ENCODE measurements at regions not wholly inside any gene's neighbourhood (a gene's known extent, or its start where the extent isn't known, plus 50 kb on each side); places are given as distances from the start of the nearest gene placed in this dataset.
"Not testable (repeated sequence)": the region's sequence is repeated elsewhere in the genome, so short reads cannot be mapped to it uniquely, and the experiment has no call there.

DNA sequence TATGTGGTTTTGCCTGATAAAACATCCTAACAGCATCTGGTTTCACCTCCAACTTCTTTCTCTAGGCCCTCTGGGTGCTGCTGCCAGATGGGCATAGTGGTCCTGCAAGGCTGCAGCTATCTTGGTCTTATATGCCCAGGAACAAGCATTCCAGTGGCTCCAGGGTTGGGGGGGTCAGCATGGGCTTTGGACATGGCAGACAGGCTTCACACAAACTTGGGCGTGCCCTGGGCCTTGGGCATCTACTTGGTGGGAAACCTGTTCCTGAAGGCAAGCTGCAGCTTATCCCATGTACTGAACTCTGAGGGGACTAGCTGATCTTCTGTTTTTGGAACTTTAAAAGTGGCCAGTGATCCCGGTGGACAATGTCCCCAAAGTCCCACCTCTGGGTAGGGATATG is 54.9 kb upstream of the ZNF678 start:
- DNase-seq (ENCODE audit: low spot score) = no peak

DNA sequence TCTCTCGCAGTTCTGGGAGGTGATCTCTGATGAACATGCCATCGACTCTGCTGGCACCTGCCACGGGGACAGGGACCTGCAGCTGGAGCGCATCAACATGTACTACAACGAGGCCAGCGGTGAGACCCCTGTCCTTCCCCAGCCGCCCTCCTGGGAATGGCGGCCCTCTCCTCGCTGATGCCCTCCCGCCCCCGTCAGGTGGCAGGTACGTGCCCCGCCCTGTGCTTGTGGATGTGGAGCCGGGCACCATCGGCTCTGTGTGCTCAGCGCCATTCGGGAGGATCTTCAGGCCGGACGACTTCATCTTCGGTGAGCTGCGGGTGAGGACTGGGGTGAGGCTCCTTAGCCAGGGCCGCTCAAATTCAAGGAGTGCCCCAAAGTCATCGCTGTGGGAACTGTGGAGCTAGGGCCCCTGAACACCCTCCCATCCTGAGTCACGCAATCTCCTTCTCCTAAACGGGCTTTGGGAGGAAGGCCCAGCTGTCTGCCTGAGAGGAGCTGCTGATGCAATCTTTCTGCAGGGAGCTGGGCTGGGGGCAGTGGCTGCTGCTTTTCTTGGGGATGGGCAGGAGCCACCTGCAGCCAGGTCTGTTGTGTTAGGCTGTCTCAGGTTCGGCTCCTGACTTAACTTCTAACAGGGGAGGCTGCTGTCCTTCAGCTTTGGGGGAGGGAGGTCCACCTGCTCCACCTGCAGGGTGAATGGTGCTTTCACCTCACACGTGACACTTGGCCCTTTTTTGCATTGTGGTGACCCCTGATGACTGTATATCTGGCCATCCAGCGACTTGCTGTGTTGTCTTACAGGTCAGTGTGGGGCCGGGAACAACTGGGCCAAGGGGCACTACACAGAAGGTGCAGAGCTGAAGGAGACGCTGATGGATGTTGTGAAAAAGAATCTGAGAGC is 56.6 kb upstream of the ZNF678 start:
- not testable (repeated sequence) for DNase-seq (ENCODE audit: low spot score)

DNA sequence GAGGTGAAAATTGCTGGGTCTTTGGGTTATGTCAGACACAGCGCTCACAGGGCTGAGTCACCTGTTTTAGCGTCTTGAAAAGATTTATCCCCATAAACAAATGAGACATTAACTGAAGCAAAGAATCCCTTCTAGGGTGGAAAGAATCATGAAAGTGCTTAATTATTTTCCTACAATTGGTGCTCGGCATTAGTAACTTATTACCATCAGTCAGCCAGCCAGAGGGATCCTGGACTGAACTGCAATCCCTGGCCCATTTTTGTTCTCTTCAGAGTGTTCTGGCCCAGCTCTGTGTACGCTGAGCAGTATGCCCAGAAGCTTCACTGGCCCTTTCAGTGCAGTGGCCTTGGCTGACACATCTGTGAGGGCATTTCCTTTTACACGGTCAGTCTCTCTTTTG is 67.3 kb upstream of the ZNF678 start:
- not testable (repeated sequence) for DNase-seq (ENCODE audit: low spot score)

DNA sequence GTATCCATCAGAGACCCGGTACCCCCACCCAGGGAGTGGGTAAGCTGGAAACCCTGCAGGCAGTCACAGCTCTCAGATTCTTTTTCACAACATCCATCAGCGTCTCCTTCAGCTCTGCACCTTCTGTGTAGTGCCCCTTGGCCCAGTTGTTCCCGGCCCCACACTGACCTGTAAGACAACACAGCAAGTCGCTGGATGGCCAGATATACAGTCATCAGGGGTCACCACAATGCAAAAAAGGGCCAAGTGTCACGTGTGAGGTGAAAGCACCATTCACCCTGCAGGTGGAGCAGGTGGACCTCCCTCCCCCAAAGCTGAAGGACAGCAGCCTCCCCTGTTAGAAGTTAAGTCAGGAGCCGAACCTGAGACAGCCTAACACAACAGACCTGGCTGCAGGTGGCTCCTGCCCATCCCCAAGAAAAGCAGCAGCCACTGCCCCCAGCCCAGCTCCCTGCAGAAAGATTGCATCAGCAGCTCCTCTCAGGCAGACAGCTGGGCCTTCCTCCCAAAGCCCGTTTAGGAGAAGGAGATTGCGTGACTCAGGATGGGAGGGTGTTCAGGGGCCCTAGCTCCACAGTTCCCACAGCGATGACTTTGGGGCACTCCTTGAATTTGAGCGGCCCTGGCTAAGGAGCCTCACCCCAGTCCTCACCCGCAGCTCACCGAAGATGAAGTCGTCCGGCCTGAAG is 69.3 kb upstream of the ZNF678 start:
- not testable (repeated sequence) for DNase-seq (ENCODE audit: low spot score)

GRCh38 chr1:227490478-227490877 is 72.9 kb upstream of the ZNF678 start:
- no peak for DNase-seq (ENCODE audit: low spot score)

GRCh38 chr1:227490001-227490400 is 73.4 kb upstream of the ZNF678 start:
- no peak for DNase-seq (ENCODE audit: low spot score)

DNA sequence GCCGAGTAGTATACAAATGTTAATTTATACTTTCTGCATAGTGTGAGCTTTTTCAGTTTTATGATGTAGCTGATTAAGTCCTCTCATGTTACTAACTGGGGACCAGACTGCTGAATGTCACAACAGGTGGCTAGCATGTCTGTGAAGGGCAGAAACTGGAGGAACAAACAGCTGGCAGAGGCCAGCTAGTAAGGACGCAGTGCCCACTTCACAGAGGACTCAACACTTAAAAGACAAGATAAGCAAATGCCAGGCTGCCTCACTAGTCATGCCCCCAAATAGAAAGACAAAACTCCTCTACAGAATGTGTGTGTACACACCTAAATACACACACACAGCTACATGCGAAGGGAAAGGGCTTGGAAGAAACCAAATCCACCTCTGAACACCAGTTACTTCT is 73.8 kb upstream of the ZNF678 start:
- DNase-seq (ENCODE audit: low spot score) = no peak

- DNase-seq (ENCODE audit: low spot score) = no peak
These were observed 75.8 kb upstream of the ZNF678 start for GRCh38 chr1:227487606-227488005.

DNA sequence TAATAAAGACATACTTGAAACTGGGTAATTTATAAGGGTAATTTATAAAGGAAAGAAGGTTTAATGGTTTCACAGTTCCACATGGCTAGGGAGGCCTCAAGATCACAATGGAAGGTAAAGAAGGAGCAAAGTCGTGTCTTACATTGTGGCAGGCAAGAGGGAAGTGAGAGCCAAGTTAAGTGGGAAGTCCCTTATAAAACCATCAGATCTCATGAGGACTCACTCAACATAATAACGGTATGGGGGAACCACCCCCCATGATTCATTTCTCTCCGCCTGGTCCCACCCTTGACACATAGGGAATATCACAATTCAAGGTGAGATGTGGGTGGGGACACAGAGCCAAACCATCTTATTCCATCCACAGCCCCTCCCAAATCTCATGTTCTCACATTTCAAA is 76.8 kb upstream of the ZNF678 start:
- DNase-seq (ENCODE audit: low spot score) = no peak

- no peak for DNase-seq (ENCODE audit: low spot score)
These were observed 81.4 kb upstream of the ZNF678 start for GRCh38 chr1:227482023-227482299.

GRCh38 chr1:227474072-227474471 is 89.3 kb upstream of the ZNF678 start:
- DNase-seq (ENCODE audit: low spot score) = not testable (repeated sequence)

DNA sequence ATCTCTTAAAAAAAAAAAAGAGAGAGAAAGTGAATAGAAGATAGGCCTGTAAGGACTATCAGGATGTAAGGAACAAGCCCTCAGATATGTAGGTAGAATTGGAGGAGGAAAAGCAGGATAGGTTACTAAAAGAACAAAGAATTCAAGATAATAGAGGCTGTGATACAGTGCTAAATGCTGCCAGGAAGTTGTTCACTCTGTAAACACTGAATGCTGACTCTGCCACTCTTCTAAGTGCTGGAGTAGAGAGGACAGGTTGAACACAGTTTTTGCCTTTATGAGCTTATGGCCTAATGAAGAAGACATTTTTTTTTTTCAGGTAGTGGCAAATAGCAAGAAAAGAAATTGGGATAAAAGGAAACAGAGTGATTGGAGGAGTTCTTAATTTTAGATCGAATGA is 90.6 kb upstream of the ZNF678 start:
- DNase-seq (ENCODE audit: low spot score) = no peak

DNA sequence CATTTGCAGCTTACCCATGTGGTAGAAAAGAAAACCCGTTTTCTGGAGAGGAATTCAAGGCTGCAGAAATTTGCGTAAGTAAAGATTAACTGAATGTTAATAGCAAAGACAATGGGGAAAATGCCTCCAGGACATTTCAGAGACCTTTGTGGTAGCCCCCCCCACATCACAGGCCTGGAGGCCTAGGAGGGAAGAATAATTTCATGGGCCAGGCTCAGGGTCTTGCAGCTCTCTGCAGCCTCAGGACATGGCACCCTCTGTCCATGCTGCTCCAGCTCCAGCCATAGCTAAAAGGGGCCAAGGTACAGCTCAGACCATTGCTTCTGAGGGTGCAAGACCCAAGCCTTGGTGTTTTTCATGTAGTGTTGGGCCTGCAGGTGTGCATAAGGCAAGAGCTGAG is 92.7 kb upstream of the ZNF678 start:
- DNase-seq (ENCODE audit: low spot score) = no peak

- DNase-seq (ENCODE audit: low spot score) = no peak
These were observed 93.6 kb upstream of the ZNF678 start for GRCh38 chr1:227469708-227470107.

DNA sequence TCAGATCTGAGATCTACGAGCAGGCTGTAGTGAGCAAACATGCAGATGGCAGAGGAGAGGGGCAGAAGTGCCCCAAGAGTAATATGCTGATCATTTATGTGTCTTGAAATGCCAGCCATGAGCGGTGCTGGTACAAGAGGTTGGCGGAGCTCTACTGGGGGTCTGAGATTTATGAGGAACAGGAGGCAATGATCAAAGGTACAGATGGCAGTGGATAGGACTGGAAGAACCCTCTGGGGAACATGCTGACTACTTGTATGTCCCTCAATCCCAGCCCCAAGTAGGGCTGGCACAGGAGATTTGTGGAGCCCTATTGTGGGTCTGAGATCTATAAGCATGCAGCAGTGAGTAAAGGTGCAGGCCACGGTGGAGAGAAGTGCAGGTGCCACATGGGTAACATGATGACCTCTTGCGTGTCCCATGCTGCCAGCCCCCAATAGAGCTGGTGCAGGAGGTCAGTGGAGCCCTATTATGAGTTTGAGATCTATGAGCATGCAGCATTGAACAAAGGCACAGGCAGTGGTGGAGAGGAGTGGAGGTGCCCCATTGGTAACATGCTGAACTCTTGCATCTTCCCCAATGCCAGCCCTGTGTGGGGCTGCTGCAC is 97.2 kb upstream of the ZNF678 start:
- DNase-seq (ENCODE audit: low spot score) = no peak

DNA sequence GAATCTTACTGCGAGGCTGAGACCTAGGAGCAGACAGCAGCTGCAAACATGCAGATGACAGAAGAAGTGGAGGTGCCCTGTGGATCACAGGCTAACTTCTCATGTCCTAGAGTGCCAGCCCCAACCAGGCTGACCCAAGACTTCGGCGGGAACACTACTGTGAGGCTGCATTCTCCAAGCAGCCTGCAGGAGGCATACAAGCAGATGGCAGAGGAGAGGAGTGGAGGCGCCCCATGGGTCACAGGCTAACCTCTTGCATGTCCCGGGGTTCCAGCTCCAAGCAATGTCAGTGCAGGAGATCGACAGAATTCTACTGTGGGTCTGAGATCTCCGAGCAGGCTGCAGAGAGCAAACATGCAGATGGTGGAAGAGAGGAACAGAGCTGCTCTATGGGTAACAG is 98.1 kb upstream of the ZNF678 start:
- no peak for DNase-seq (ENCODE audit: low spot score)

DNA sequence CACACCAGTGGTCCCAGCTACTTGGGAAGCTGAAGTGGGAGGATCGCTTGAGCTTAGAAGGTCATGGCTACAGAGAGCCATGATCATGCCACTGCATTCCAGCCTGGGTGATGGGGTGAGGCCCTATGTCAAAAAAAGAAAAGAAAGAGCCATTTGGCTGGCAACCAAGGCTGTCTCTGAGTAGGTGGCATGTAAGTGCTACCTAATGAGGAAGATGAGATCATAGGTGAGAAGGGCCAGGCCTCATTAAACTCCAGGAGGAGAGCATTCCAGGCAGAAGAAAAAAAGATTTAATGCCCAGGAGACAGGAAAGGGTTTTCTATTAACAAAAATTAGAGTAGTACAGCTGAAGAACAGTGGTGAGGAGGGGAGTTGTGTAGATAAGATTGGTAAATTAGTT is 103.4 kb upstream of the ZNF678 start:
- no peak for DNase-seq (ENCODE audit: low spot score)

DNA sequence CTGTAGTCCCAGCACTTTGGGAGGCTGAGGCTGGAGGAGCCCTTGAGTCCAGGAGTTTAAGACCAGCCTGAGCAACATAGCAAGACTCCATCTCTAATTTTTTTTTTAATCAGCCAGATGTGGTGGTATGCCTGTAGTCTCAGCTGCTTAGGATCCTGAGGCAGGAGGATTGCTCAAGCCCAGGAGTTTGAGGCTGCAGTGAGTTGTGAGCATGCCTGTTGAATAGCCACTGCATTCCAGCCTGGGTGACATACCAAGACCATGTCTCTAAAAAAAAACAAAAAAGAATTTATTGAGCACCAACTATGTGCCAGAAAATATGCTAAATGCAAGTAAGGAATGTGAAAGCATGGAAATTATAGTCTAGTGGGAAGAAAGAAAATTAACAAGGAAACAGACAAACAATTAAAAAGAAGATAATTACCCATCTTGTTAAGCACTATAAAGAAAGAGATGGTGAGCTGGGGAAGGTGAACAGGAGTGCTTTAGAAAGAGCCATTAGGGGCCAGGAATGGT is 104.0 kb upstream of the ZNF678 start:
- DNase-seq (ENCODE audit: low spot score) = no peak

GRCh38 chr1:227454686-227455085 is 108.7 kb upstream of the ZNF678 start:
- no peak for DNase-seq (ENCODE audit: low spot score)

- DNase-seq (ENCODE audit: low spot score) = no peak
These were observed 109.6 kb upstream of the ZNF678 start for GRCh38 chr1:227453631-227454355.

DNA sequence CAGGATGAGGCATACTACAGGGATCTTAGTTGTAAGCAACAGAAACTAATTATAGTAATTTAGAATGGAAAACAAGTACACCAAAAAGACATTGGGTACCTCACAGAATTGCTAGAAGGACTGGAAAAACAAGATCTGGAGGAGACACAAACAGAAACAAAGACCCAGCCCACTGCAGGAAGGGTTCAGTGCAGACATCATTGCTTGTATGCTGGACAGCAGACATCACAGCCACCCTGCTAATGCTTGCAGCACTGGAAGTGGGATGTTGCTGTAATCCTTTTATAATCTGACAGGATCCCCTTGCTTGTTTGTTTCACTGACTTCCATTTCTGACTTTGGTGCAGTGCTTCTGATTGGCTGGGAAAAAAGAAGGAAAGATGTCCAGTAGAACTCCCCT is 111.4 kb upstream of the ZNF678 start:
- DNase-seq (ENCODE audit: low spot score) = no peak

- no peak for DNase-seq (ENCODE audit: low spot score)
These were observed 112.3 kb upstream of the ZNF678 start for GRCh38 chr1:227451057-227451456.

All from AG20443 (cell line).